ENCODE measurements at regions not wholly inside any gene's neighbourhood (a gene's known extent, or its start where the extent isn't known, plus 50 kb on each side); places are given as distances from the start of the nearest gene placed in this dataset.

DNA sequence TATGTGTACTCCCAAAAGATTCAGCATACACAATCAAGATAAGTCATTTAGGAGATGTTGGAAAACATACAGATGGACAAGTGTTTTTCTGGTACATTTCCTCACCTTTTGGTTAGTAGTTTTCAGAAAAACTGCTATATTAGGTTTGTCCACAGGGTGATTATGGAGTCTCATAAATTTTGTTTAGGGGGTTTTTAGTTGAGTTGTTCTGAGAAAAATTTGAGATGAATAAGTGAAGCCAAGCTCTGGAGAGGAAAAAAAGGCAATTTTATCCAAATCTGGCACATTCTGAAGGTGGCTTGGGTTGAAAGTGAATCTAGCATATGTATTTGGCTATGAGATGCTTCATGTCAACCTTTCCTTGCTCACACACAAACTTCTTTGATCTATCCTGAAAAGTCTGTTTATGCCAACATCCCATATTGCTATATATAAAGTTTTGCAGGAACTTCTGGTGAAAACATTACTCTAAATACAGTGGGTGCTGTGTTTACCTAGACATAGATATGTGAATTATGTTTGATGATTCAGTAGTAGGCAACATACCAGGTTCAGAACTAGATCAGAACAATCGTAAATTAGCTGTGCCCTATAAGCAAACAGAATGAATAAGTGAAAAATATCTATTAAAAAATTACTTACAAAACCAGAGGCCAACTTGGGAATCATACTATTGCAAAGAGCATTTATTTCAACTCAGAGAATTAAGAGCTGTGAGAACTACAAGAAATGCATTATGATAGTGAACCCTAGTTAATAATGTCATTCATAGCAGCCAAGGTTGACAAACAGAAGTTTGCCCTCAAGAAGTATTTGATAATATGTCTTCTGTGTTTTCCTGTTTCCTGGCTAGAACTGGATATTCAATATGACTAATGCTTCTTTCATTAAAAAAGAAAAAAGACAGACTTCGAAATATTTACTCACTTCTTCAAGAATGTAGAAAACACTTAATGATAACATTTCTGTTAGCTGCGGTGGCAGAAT is 552.0 kb downstream of the IRS1 start:
- DNase-seq (ENCODE audit: low read depth in 3 of 3, low spot score in 2 of 3), result no peak

DNA sequence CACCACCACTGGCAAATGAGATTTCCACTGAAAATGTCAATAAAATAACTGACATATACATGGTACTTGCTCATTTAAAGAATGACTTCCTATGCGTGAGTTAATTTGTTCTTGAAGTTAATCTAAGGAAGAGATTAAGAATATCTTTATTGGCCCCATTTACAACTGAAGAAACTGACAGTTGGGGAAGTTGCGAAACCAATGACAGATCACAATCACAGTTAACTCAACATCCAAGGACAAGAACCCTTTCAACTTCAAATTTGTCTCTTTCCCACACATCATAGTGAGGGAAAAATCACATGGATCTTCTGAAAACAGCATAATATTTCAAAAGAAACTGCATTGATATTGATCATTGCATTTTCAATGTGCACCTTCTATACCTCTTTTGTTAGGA is 565.4 kb downstream of the IRS1 start:
- no peak for DNase-seq (ENCODE audit: low read depth in 3 of 3, low spot score in 2 of 3)

GRCh38 chr2:226233388-226233787 is 566.2 kb downstream of the IRS1 start:
- DNase-seq (ENCODE audit: low read depth in 3 of 3, low spot score in 2 of 3), result no peak

DNA sequence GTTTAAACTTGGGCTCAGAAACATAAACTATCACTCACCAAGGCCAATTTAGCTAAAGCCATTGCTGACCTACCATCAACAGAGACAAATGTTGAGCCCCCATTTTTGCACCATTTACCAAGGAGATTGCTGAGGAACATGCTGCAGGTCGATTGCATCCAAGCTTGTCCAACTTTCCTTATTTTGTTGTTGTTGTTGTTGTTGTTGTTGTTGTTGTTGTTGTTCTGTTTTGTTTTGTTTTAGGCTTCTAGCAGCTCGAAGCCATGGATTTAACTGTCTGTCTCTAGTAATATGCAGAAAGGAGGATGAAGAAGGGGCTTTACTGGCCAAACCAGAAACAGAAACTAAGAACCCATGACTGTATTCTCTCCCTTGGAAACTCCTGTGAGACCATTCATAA is 571.5 kb downstream of the IRS1 start:
- DNase-seq (ENCODE audit: low read depth in 3 of 3, low spot score in 2 of 3), result no peak

- no peak for DNase-seq (ENCODE audit: low read depth in 3 of 3, low spot score in 2 of 3)
Observed at GRCh38 chr2:226227341-226227740, 572.3 kb downstream of the IRS1 start.

DNA sequence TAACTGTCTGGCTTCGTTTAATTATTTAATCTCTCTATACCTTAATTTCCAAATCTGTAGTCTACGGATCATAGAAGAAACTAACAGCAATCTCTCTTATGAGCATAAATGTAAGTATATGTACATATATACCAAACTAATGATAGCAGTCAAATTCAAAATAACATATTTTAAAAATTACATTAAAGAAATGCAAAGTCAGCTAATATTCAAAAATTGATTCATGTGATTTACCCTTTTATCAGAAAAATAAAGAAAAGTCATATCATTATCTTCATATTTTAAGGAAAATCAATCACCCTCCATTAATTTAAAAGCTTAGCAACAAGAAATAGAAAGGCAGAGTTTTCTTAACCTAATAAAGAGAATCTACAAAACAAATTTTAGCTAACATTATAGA is 575.9 kb downstream of the IRS1 start:
- no peak for DNase-seq (ENCODE audit: low read depth in 3 of 3, low spot score in 2 of 3)

- no peak for DNase-seq (ENCODE audit: low read depth in 3 of 3, low spot score in 2 of 3)
Observed at GRCh38 chr2:226220511-226220910, 579.1 kb downstream of the IRS1 start.

DNA sequence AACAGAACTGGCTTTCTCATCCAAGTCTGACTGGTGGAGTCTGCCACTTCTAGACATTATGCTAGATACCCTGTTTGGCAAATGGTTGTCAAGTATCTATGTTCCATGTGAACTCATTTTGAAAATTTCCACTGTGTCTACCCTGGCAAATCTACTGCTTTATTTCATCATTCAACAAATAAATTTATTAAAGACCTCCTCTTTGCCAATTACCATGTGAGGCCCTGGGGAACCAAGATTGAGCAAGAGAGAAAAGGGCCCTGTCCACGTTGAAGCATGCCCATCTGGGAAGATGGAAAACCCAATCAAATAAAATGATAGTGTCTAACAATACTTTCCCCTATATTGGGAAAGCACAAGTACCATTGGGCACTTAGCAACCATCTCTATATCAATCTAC is 582.4 kb downstream of the IRS1 start:
- no peak for DNase-seq (ENCODE audit: low read depth in 3 of 3, low spot score in 2 of 3)

DNA sequence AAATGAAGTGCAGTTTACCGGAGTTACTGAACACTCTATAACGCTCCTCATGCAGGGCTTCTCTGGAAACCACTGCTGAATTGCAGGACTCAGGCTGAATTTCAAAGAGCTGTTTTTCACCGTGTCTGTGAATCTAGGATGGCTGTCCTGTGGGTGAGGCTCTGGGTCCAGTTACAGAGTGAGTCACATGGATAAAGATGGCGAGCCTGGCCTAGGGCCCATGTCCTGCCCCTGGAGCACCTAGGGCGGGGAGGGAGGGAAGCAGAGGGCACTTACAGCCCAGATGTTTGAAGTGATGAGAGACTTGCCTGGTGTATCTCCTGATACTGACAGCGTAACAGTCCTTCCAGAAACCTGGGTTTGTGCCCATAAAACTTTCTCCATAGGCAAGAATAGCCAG is 583.0 kb downstream of the IRS1 start:
- no peak for DNase-seq (ENCODE audit: low read depth in 3 of 3, low spot score in 2 of 3)

- peak; percentile 10 to 32 (median 30) for DNase-seq (ENCODE audit: low read depth in 3 of 3, low spot score in 2 of 3)
Observed at GRCh38 chr2:226215902-226216503, 583.6 kb downstream of the IRS1 start.

DNA sequence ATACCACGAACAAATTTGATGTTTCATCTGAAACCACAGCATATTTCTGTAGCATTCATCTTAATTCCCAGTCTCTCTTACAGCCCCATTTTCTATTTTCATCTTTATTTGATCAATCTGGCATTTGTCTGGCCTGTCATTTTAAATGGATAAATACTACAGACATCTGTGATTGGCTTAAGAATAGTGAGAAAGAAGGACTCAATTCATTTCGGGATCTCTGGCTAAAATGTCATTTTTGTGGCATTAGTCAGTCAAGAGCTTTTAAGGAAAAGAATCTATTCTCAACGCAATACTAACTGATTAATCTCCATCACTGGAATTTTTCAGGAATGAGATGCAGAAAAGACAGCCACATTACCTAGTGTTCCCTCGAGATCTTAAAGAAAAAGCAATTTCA is 585.9 kb downstream of the IRS1 start:
- no peak for DNase-seq (ENCODE audit: low read depth in 3 of 3, low spot score in 2 of 3)

- DNase-seq (ENCODE audit: low read depth in 3 of 3, low spot score in 2 of 3), result no peak
Observed at GRCh38 chr2:226211439-226211838, 588.2 kb downstream of the IRS1 start.

GRCh38 chr2:226208726-226209125 is 590.9 kb downstream of the IRS1 start:
- DNase-seq (ENCODE audit: low read depth in 3 of 3, low spot score in 2 of 3), result no peak

- DNase-seq (ENCODE audit: low read depth in 3 of 3, low spot score in 2 of 3), result no peak
Observed at GRCh38 chr2:226207671-226208070, 591.9 kb downstream of the IRS1 start.

GRCh38 chr2:226199555-226199954 is 600.1 kb downstream of the IRS1 start:
- DNase-seq (ENCODE audit: low read depth in 3 of 3, low spot score in 2 of 3), result no peak

- DNase-seq (ENCODE audit: low read depth in 3 of 3, low spot score in 2 of 3), result no peak
Observed at GRCh38 chr2:226198956-226199355, 600.7 kb downstream of the IRS1 start.

DNA sequence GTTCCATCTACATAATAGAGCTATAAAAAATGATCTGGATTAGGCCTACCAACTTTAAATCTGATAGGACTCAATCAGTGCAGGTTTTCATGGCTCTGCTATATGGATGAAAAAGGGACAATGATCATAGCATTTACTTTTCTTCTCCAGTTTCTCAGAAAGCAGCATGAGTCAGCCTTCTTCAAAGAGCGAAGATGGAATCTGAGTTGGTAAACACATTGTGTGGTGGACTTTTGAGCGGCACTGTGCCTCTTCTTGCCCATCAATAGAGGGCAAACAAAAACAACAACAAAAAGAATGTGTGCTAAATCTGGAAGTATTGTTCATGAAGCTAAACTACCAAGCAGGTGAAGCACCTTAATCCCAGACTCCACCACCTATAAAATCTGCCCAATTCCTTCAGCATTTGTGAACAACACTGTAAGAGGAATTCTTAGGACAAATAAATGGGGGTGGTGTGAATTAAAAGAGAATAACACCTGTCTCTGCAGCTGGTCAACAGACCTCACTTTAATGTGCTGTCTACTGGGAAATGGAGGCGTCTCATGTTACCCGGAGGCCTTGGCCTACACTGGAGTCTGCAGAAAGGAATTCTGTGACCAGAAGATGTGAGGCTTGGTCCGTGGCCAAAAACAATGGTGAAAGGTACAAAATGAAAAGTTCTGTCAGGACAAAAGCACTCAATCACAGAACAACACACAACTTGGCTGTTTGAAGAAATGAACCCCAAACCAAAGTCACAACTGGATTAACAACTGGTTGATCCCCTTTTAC is 609.0 kb downstream of the IRS1 start:
- DNase-seq (ENCODE audit: low read depth in 3 of 3, low spot score in 2 of 3), result no peak

DNA sequence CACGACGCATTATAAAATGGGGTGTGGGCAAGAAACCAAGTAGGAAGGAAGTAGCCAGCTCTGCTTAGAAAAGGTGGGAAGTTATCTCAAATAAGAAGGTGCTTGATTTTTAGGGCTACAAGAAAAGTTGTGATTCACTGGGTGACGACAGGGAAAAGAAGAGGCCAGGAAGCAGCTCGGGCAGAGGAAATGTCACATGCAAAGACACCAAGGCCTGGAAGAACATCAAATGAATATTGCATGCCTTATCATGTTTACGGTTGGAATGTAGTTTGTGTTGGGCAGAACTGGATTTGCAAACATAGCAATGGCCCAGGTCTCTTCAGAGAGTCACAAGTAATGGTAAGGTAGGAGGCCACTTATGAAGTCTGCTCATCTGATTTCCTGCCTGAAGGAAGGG is 610.6 kb downstream of the IRS1 start:
- DNase-seq (ENCODE audit: low read depth in 3 of 3, low spot score in 2 of 3), result no peak

DNA sequence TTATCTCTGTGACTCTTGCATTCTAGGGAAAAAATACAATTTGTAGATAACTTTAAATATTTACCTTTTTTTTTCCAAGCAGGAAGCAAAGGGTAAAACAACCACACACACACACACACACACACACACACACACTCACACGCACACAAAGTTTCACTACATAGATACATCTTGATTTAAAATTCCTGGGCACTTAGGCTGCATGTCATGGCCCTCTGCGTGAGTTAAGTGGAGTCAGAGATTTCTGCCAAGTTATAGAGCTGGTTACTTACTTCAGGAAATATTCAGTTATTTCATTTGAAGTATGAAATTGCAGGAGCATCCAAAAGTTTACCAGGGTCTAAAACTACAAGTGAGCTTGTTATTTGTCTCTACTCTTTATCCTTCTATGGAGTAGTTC is 612.0 kb downstream of the IRS1 start:
- DNase-seq (ENCODE audit: low read depth in 3 of 3, low spot score in 2 of 3), result no peak

GRCh38 chr2:226187156-226187555 is 612.5 kb downstream of the IRS1 start:
- no peak for DNase-seq (ENCODE audit: low read depth in 3 of 3, low spot score in 2 of 3)

DNA sequence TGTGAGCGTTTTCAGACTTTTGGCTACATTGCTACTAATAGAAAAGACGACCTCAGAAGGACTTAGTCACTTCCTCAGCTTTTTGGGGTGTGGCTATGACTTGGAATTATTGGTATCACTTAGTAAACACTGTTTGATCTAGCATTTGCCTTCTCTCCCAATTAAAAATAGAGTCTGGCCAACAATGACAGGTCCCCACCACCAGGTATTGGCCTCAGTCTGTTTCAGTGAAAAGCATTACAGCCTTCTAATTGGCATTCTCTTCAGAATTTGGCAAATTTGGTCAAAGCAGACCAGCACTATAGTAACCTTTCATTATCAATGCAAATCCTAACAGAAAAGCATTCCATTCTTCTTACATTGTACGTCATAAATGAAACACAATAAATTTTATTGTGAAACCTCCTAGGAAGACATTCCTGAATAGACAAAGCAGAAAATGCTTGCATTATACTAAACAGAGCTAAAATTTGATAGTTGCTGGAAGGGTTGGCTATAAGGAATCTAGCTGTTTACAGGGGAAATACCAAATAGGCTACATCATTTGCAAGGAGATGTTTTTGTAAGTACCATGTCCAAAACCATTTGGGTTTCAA is 613.9 kb downstream of the IRS1 start:
- no peak for DNase-seq (ENCODE audit: low read depth in 3 of 3, low spot score in 2 of 3)
